Uterus (tissue), 3 donors: ENCODE measurements at regions not wholly inside any gene's neighbourhood (a gene's known extent, or its start where the extent isn't known, plus 50 kb on each side); places are given as distances from the start of the nearest gene placed in this dataset.

ENCODE experiments used
- DNase-seq, 2 donors: peaks; one replicate each; pipeline ENCODE4 v3.0.0-alpha.2; 2019 to 2020
- H3K27ac ChIP-seq, 2 donors: fragments of 200-600 bp; sonication (generic); 1 replicate in 1 of 2; 2 replicates in 1 of 2; pipeline ENCODE4 v1.5.1; 2016 to 2018
- H3K27me3 ChIP-seq, 2 donors: fragments of 200-600 bp; sonication (generic); one replicate each; pipeline ENCODE4 v1.5.1; 2018 to 2019; ENCODE audit warnings: control low read depth in 1 of 2
- H3K36me3 ChIP-seq, 2 donors: fragments of 200-600 bp; sonication (generic); one replicate each; pipeline ENCODE4 v1.5.1; 2019; ENCODE audit warnings: control low read depth in 1 of 2
- H3K4me1 ChIP-seq, 2 donors: fragments of 200-600 bp; sonication (generic); one replicate each; pipeline ENCODE4 v1.5.1; 2018 to 2019; ENCODE audit warnings: control low read depth in 1 of 2
- H3K4me3 ChIP-seq, 2 donors: fragments of 200-600 bp; sonication (generic); 1 replicate in 1 of 2; 2 replicates in 1 of 2; pipeline ENCODE4 v1.5.1; 2018 to 2019; ENCODE audit warnings: mild to moderate bottlenecking in 1 of 2
- H3K9me3 ChIP-seq, 2 donors: fragments of 200-600 bp; sonication (generic); one replicate each; pipeline ENCODE4 v1.5.1; 2019; ENCODE audit warnings: control low read depth in 1 of 2
- POLR2A ChIP-seq, 2 donors: fragments of 450-650 bp; IDR thresholded peaks; one replicate each; pipeline ENCODE4 v1.6.1; 2016; ENCODE audit warnings: antibody characterized with exemption in 2 of 2, mild to moderate bottlenecking in 1 of 2, moderate library complexity in 1 of 2
- intact Hi-C: fragments of 100-400 bp; cut with DNase I; formaldehyde crosslinking; loops from one replicate; pipeline ENCODE4 v1.15.1; 2023; ENCODE audit warnings: low total_unique reads
- TF ChIP-seq, protein P1 (sequence below), 4 experiments: fragments of 200-600 bp in 2 of 4; fragments of 450-650 bp in 2 of 4; sonication (generic) in 2 of 4; IDR thresholded peaks; one replicate each; pipeline ENCODE4 v1.5.1; 2016 to 2019; ENCODE audit warnings: antibody characterized with exemption in 4 of 4, mild to moderate bottlenecking in 2 of 4, moderate library complexity in 1 of 4
- donor health status: DM: yes; HTN: yes; CAD: no.

DNA sequence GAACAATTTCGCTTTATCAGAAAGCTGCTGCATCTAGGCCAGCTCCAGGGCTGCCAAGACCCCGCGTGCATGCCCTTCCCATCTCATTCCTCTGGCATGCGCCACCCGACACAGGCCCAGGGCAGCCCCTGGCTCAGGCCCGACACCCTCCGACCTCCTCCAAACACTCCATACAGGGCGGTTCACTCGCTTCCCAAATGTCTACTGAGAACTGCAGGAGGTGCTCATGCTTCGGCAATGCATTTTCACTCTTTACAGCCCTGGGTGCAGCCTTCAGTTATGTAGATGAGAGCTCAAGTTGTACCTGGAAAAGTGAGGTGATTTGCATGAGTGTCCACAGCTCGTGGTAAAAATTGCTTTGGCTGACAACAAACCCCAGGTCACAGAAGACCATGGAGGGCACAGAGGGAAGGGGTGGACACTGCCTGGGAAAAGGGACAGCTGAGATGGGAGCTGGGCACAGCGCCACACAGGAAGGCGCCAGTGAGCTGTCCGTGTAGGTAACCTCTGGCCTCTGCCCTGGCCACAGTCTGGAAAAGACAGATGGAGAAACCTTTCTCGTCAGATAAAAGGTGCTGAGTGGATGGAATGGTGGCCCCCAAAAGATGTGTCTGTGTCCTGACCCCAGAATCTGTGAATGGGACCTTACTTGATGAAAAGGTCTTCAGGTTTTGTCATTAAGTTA lies 1351.9 kb downstream of the BRD1 start:
- H3K4me3 ChIP-seq, result no peak overlapping the region
- H3K27me3 ChIP-seq, result no peaks in the 10 kb centered on the region
- intact Hi-C loops, result no loop called here
- no peaks in the 10 kb centered on the region for H3K9me3 ChIP-seq
- TF ChIP-seq POLR2A (IDR thresholded peaks at IDR 0.05), result no peak
- TF ChIP-seq, protein P1, sequence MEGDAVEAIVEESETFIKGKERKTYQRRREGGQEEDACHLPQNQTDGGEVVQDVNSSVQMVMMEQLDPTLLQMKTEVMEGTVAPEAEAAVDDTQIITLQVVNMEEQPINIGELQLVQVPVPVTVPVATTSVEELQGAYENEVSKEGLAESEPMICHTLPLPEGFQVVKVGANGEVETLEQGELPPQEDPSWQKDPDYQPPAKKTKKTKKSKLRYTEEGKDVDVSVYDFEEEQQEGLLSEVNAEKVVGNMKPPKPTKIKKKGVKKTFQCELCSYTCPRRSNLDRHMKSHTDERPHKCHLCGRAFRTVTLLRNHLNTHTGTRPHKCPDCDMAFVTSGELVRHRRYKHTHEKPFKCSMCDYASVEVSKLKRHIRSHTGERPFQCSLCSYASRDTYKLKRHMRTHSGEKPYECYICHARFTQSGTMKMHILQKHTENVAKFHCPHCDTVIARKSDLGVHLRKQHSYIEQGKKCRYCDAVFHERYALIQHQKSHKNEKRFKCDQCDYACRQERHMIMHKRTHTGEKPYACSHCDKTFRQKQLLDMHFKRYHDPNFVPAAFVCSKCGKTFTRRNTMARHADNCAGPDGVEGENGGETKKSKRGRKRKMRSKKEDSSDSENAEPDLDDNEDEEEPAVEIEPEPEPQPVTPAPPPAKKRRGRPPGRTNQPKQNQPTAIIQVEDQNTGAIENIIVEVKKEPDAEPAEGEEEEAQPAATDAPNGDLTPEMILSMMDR (IDR thresholded peaks at IDR 0.05), result no peak
- H3K4me1 ChIP-seq, result no peaks in the 10 kb centered on the region
- H3K27ac ChIP-seq, result no peak overlapping the region
- no peaks in the 10 kb centered on the region for H3K36me3 ChIP-seq
- no peak for DNase-seq

DNA sequence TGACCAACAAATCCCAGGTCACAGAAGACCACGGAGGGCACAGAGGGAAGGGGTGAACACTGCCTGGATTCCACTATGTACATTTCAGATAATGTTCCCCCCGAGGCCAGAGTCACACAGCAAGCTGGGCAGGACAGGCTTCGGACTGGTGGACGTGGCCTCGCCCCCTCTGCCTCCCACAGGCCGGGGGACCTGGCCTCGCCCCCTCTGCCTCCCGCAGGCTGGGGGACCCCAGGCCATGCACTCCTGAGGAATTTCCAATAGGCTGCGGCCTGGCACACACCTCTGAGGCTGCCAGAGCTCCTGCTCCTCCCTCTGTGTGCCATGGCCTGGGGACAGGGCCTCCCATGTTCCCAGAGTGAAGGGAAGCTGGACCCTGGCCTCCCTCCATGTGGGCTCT lies 1352.8 kb downstream of the BRD1 start:
- no peaks in the 10 kb centered on the region for H3K36me3 ChIP-seq
- TF ChIP-seq, protein P1 (IDR thresholded peaks at IDR 0.05), result no peak
- TF ChIP-seq POLR2A (IDR thresholded peaks at IDR 0.05), result no peak
- H3K4me3 ChIP-seq, result no peak overlapping the region

DNA sequence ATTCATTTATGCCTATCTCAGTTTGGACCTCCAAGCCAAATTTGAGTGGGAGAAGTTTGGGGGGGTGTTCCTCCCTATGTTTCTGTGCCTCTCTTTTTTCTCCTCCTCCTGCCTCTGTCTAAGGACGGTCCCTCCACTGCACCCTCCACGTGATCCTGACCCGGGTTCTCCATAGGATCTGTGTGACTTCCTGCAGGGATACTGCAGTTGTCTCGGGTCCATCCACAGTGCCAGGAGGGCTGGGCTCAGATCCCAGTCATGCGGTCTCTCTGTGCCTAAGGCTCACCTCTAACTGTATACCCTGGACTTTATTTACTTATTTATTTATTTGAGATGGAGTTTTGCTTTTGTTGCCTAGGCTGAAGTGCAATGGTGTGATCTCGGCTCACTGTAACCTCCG lies 1354.5 kb downstream of the BRD1 start:
- Histone ChIP-seq H3K27me3 (no peaks in the 10 kb centered on the region), H3K27ac (no peak overlapping the region), H3K9me3 (no peaks in the 10 kb centered on the region), H3K4me1 (no peaks in the 10 kb centered on the region), H3K4me3 (no peak overlapping the region), H3K36me3 (no peaks in the 10 kb centered on the region)
- DNase-seq, result no peak
- intact Hi-C loops, result no loop called here
- TF ChIP-seq, protein P1 (IDR thresholded peaks at IDR 0.05), result no peak
- no peak for TF ChIP-seq POLR2A (IDR thresholded peaks at IDR 0.05)

More for the DNA sequence above, 1352.8 kb downstream of the BRD1 start:
- intact Hi-C loops, result no loop called here
- Histone ChIP-seq H3K27ac (no peak overlapping the region), H3K27me3 (no peaks in the 10 kb centered on the region), H3K9me3 (no peaks in the 10 kb centered on the region), H3K4me1 (no peaks in the 10 kb centered on the region)
- no peak for DNase-seq

DNA sequence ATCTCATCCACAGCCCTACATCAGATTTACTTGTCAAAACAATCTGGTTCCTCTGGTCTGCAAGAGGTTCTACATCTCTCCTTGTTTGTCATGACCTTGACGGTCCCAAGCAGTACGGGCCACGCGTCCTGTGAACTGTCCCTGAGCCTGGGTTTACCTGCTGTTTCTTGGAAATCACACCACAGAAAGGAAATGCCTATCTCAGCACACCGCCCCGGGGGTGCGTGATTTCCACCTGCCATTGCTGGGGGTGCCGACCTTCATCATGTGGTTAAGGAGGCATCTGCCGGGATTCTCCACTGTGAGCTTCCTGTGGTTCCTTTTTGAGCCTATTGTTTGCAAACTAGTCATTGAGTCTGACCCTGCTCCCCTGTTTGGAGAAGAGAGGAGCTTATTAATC lies 1363.4 kb downstream of the BRD1 start:
- Histone ChIP-seq H3K9me3 (no peaks in the 10 kb centered on the region), H3K4me1 (no peaks in the 10 kb centered on the region), H3K27me3 (no peaks in the 10 kb centered on the region), H3K36me3 (no peaks in the 10 kb centered on the region), H3K27ac (no peak overlapping the region), H3K4me3 (no peak overlapping the region)
- DNase-seq, result no peak
- intact Hi-C loops, result no loop called here
- TF ChIP-seq, protein P1 (IDR thresholded peaks at IDR 0.05), result no peak
- no peak for TF ChIP-seq POLR2A (IDR thresholded peaks at IDR 0.05)

DNA sequence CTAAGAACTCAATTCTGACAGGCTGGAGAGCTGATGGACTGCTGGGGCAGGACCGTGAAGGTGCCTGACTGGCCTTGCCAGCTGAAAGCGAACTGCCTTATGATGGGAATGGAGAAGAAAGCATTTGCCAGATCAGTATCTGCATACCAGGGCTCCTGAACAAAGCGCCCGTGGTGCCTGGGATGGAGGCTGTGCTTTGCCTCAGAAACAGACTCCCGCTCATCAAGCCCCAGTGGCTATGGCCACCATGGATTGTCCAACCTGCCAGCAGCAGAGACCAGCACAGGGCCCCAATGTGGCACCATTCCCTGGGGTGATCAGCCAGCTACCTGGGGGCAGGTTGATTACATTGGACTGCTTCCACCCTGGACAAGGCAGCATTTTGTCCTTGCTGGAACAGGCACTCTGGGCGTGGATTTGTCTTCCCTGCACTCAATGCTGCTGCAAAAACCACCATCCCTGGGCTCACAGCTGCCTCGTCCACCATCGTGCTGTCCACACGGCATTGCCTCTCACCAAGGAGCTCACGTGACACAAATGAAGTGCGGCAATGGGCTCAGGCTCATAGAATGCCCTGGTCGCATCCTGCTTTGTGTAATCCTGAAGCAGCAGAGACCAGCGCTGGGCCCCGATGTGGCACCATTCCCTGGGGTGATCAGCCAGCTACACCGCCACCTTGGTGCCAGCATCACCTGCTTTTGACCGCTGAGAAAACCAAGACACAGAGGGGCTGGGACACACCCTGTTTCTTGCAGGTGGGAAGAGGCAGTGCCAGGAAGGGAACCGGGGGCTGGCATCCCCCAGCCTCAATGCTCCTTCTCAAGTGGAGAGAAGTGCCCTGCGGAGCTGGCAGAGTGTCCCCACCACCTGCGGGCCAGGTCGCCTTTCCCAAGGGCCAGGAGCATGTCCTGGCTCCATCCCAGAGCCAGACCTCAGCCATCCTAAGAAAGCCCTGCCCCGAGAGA lies 1367.5 kb downstream of the BRD1 start:
- TF ChIP-seq POLR2A (IDR thresholded peaks at IDR 0.05), result no peak
- Histone ChIP-seq H3K9me3 (no peaks in the 10 kb centered on the region), H3K4me1 (no peaks in the 10 kb centered on the region), H3K4me3 (no peak overlapping the region), H3K36me3 (no peaks in the 10 kb centered on the region), H3K27me3 (no peaks in the 10 kb centered on the region), H3K27ac (no peak overlapping the region)
- intact Hi-C loops, result no loop called here
- no peak for DNase-seq
